GM12892 (cell line): ENCODE measurements at regions not wholly inside any gene's neighbourhood (a gene's known extent, or its start where the extent isn't known, plus 50 kb on each side); places are given as distances from the start of the nearest gene placed in this dataset.
"Not testable (repeated sequence)": the region's sequence is repeated elsewhere in the genome, so short reads cannot be mapped to it uniquely, and the experiment has no call there.

Experiments used
- POLR2A ChIP-seq: IDR thresholded peaks from 2 replicates; pipeline ENCODE4 v1.6.1; 2011; ENCODE audit warnings: low read depth, low read length, control low read depth
- POLR2AphosphoS5 ChIP-seq: IDR thresholded peaks from 2 replicates; pipeline ENCODE4 v1.6.1; 2011; ENCODE audit warnings: low read depth, low read length, control low read depth

DNA sequence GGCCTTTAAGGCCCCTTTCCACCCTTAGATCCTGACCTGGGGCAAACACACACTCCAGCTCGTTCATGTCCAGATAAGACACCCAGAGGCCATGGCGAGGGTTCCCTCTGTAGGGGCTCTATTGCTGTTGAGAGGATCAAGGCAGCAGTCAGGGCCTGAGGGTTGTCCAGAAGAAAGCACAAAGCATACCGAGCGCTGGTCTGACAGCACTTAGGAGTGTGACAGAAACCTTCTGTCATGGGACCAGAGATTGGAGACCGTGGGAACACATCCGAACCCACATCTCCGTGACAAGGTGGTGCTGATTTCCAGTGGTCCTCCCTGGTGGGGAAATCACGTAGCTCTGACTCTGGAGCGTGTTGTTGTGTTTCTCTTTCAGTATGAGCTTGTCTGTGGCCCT lies 69.8 kb upstream of the ALDH3B2 start:
- TF ChIP-seq POLR2A, POLR2AphosphoS5: not testable (repeated sequence)
